Body of pancreas (tissue), 4 donors: ENCODE measurements at regions not wholly inside any gene's neighbourhood (a gene's known extent, or its start where the extent isn't known, plus 50 kb on each side); places are given as distances from the start of the nearest gene placed in this dataset.
"Not testable (repeated sequence)": the region's sequence is repeated elsewhere in the genome, so short reads cannot be mapped to it uniquely, and the experiment has no call there.

Experiments used
- ATAC-seq: fragments of 150-250 bp; one replicate; pipeline ENCODE4 v1.9.1; 2016
- DNase-seq, 4 donors: peaks; one replicate each; pipeline ENCODE4 v3.0.0-alpha.2; 2019
- H3K27ac ChIP-seq, 4 donors: fragments of 200-600 bp; sonication (generic); 1 replicate in 3 of 4; 2 replicates in 1 of 4; pipeline versions ENCODE4 v1.5.1 to v1.6.1; 2016 to 2019; ENCODE audit warnings: mild to moderate bottlenecking in 1 of 4, mixed read lengths in 1 of 4, moderate library complexity in 1 of 4
- H3K27me3 ChIP-seq, 2 donors: fragments of 200-600 bp; sonication (generic); one replicate each; pipeline ENCODE4 v1.6.0; 2016; ENCODE audit warnings: mild to moderate bottlenecking in 1 of 2
- H3K36me3 ChIP-seq, 2 donors: fragments of 200-600 bp; sonication (generic); replicated peaks in 1 of 2; 2 replicates each; pipeline ENCODE4 v1.5.1; 2016; ENCODE audit warnings: low read depth in 2 of 2; ENCODE audit not compliant: insufficient read depth in 1 of 2
- H3K4me1 ChIP-seq: fragments of 200-600 bp; sonication (generic); one replicate; pipeline ENCODE4 v1.6.0; 2016
- H3K4me3 ChIP-seq, 2 donors: fragments of 200-600 bp; sonication (generic); 1 replicate in 1 of 2; 2 replicates in 1 of 2; pipeline ENCODE4 v1.5.1; 2016 to 2019
- H3K9me3 ChIP-seq, 3 donors: fragments of 200-600 bp; sonication (generic); 1 replicate in 2 of 3; 2 replicates in 1 of 3; pipeline ENCODE4 v1.5.1; 2016
- POLR2A ChIP-seq, 3 donors: fragments of 450-650 bp; IDR thresholded peaks; one replicate each; pipeline ENCODE4 v1.6.1; 2016; ENCODE audit warnings: antibody characterized with exemption in 3 of 3, mild to moderate bottlenecking in 2 of 3
- WGBS, 2 donors: methylation state at CpG; one replicate each; pipeline ENCODE4 v1.1.5; 2017; 5-methylcytosine and 5-hydroxymethylcytosine counted together
- intact Hi-C: fragments of 100-400 bp; cut with DNase I; formaldehyde crosslinking; loops from one replicate; pipeline ENCODE4 v1.15.1; 2023
- TF ChIP-seq, protein P1 (sequence below), 7 experiments: fragments of 450-650 bp in 4 of 7; fragments of 200-600 bp in 3 of 7; sonication (generic) in 3 of 7; IDR thresholded peaks; one replicate each; pipeline ENCODE4 v1.5.1; 2016 to 2019; ENCODE audit warnings: antibody characterized with exemption in 7 of 7

DNA sequence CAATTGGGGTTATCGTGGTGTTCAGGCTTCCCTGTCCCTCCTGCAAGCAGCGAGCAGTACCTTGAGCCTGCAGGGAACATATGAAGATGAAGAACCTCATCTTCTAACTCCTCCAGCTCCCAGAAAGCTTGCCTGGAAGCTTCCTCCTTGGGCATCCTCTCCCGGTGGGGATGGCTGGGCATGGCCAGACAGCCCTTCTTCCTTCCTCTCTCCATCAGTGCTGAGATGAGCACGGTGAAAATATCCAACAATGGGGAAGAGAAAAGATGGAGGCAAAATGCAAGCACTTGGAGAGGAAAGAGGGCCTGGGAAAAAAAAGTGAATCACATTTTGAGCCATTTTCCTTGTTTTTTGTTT, 107.7 kb upstream of the FOXA2 start:
- 29 to 39% methylated on average over 4 of the region's 4 CpGs for WGBS, 2 donors
- DNase-seq (no peak), ATAC-seq (no peak)
- no peak overlapping the region for H3K27ac ChIP-seq
- H3K4me1 ChIP-seq = no peaks in the 10 kb centered on the region
- H3K27me3 ChIP-seq = no peaks in the 10 kb centered on the region
- H3K4me3 ChIP-seq = no peak overlapping the region
- intact Hi-C loops = loop anchor here (10.0 kb wide), 1 partner anchor 653 kb away; no protein-coding TSS in a partner anchor
- H3K9me3 ChIP-seq = no peaks in the 10 kb centered on the region
- no peak for TF ChIP-seq POLR2A (IDR thresholded peaks at IDR 0.05)
- TF ChIP-seq, protein P1, sequence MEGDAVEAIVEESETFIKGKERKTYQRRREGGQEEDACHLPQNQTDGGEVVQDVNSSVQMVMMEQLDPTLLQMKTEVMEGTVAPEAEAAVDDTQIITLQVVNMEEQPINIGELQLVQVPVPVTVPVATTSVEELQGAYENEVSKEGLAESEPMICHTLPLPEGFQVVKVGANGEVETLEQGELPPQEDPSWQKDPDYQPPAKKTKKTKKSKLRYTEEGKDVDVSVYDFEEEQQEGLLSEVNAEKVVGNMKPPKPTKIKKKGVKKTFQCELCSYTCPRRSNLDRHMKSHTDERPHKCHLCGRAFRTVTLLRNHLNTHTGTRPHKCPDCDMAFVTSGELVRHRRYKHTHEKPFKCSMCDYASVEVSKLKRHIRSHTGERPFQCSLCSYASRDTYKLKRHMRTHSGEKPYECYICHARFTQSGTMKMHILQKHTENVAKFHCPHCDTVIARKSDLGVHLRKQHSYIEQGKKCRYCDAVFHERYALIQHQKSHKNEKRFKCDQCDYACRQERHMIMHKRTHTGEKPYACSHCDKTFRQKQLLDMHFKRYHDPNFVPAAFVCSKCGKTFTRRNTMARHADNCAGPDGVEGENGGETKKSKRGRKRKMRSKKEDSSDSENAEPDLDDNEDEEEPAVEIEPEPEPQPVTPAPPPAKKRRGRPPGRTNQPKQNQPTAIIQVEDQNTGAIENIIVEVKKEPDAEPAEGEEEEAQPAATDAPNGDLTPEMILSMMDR (IDR thresholded peaks at IDR 0.05) = no peak
- H3K36me3 ChIP-seq = no peaks in the 10 kb centered on the region

DNA sequence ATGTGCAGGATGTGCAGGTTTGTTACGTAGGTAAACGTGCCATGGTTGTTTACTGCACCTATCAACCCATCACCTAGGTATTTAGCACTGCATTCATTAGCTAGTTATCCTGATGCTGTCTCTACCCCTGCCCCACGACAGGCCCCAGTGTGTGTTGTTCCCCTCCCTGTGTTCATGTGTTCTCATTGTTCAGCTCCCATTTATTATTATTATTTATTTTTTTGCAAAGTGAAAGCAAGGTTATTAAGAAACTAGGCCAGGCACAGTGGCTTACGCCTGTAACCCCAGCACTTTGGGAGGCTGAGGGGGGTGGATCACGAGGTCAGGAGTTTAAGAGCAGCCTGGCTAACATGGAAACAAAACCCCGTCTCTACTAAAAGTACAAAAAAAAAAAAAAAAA, 108.2 kb upstream of the FOXA2 start:
- not testable (repeated sequence) for DNase-seq
- 69 to 80% methylated on average over 6 of the region's 6 CpGs for WGBS, 2 donors
- intact Hi-C loops = loop anchor here (10.0 kb wide), 1 partner anchor 652 kb away; no protein-coding TSS in a partner anchor

DNA sequence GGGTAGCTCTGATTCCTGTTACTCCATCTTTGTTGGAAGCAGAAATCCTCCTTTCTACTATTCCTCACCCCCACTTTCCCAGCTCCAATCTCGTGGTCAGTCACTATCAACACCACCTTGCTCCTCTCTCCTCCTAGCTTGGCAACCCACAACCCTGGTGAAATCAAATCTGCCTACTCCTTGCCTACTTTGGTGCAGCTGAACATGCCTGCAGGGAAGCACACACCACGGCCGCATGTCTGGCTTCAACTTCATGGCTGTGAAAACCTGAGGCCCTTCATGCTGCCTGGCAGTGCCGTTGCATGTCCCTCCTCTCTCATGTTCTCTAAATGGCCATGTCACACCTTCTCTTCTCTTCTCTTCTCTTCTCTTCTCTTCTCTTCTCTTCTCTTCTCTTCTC, 112.4 kb upstream of the FOXA2 start:
- WGBS, 2 donors = 60 to 68% methylated on average over 4 of the region's 4 CpGs

More for the DNA sequence above, 108.2 kb upstream of the FOXA2 start:
- not testable (repeated sequence) for ATAC-seq, H3K27me3 ChIP-seq, H3K36me3 ChIP-seq, H3K4me3 ChIP-seq, H3K9me3 ChIP-seq, H3K4me1 ChIP-seq, H3K27ac ChIP-seq

DNA sequence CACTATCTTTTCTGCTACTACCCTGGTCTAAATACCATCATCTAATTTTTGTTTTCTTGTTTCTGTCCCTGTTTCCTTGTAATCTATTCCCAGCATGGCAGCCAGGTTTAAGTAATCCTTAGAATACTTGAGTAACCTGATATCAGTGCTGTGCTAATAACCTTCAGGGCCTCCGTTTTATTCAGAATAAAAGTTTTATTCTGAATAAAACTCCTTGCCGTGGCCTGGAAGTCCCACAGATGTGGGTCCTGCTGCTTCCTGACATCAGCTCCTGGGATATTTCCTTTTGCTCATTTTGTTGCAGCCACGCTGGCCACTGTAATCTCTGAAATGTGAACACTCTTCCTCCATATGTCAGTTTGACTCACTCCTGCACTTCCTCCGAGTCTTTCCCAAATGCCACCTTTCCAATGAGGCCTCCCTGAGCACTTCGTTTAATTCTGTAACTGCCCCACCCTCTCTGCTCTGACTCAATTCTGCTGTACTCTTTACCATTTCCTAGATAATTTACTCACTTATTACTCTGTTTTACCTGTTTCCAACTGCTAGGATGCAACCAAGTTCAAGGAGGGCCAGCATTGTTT, 114.0 kb upstream of the FOXA2 start:
- no peak overlapping the region for H3K27ac ChIP-seq
- DNase-seq (no peak), ATAC-seq (no peak)
- 61 to 63% methylated on average over 5 of the region's 5 CpGs for WGBS, 2 donors
- H3K4me3 ChIP-seq = no peak overlapping the region
- H3K27me3 ChIP-seq = no peaks in the 10 kb centered on the region
- H3K36me3 ChIP-seq = no peaks in the 10 kb centered on the region
- TF ChIP-seq, protein P1 (IDR thresholded peaks at IDR 0.05) = no peak
- TF ChIP-seq POLR2A (IDR thresholded peaks at IDR 0.05) = no peak
- no peaks in the 10 kb centered on the region for H3K9me3 ChIP-seq
- intact Hi-C loops = loop anchor here (10.0 kb wide), 1 partner anchor 646 kb away; no protein-coding TSS in a partner anchor
- H3K4me1 ChIP-seq = no peaks in the 10 kb centered on the region

More for the DNA sequence above, 112.4 kb upstream of the FOXA2 start:
- H3K27me3 ChIP-seq = no peaks in the 10 kb centered on the region
- no peaks in the 10 kb centered on the region for H3K36me3 ChIP-seq
- intact Hi-C loops = loop anchor here (10.0 kb wide), 1 partner anchor 648 kb away; no protein-coding TSS in a partner anchor
- no peak overlapping the region for H3K4me3 ChIP-seq
- no peaks in the 10 kb centered on the region for H3K4me1 ChIP-seq
- ATAC-seq (no peak), DNase-seq (no peak)
- TF ChIP-seq, protein P1 (IDR thresholded peaks at IDR 0.05) = no peak
- TF ChIP-seq POLR2A (IDR thresholded peaks at IDR 0.05) = no peak
- no peaks in the 10 kb centered on the region for H3K9me3 ChIP-seq
- no peak overlapping the region for H3K27ac ChIP-seq

DNA sequence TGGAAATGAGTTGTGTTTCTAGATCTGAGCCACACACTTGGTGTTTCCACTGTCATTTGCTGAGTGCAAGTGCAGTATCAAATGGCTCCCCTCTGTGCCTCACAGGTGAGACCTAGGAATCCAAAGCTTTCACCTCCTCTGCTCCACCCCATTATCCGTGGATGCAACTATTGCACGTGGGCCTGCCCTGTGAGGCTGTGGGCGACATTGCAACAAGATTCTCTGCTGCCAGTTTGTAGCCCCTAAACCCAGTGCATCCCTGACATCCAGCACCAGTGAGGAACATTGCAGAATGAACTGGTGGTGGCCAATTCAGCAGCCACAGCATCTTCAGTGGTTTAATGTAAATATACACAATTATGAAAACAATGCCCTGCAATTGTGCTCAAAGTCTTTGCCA, 115.0 kb upstream of the FOXA2 start:
- WGBS, 2 donors = 53 to 67% methylated on average over 2 to 3 of the region's 3 CpGs
- H3K4me1 ChIP-seq = no peaks in the 10 kb centered on the region
- DNase-seq (no peak), ATAC-seq (no peak)
- no peaks in the 10 kb centered on the region for H3K36me3 ChIP-seq
- intact Hi-C loops = loop anchor here (10.0 kb wide), 1 partner anchor 645 kb away; no protein-coding TSS in a partner anchor
- H3K4me3 ChIP-seq = no peak overlapping the region
- no peaks in the 10 kb centered on the region for H3K9me3 ChIP-seq
- TF ChIP-seq, protein P1 (IDR thresholded peaks at IDR 0.05) = no peak
- TF ChIP-seq POLR2A (IDR thresholded peaks at IDR 0.05) = no peak
- H3K27ac ChIP-seq = no peak overlapping the region
- no peaks in the 10 kb centered on the region for H3K27me3 ChIP-seq
